ENCODE measurements at regions not wholly inside any gene's neighbourhood (a gene's known extent, or its start where the extent isn't known, plus 50 kb on each side); places are given as distances from the start of the nearest gene placed in this dataset.
A peak's percentile ranks its signal among the peaks of the same experiment; 100 is the strongest.

DNA sequence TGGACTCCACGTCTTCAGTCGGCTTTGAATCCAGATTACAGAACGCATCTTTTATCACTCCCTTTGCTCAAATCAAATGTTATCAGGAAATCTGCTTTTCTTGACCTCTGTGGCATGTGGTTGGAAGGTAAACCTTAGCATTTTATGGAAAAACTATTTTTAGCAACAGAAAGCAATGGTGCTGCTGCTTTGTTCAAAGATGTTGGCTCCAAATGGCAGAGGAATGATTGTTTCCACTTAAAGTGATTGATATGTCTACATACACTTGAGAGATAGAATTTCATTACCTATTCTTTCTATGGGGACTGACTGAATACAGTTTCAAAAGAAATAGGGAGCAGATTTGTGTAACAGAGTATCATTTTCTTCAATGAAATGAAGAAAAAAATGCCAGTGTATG is 761.2 kb downstream of the NOVA1 start:
- intact Hi-C loops (cut with DNase I; ENCODE audit: low total_unique reads): no loop called here
- no peak for DNase-seq
- 69 to 74% methylated on average over 3 of the region's 3 CpGs for WGBS, 2 donors

DNA sequence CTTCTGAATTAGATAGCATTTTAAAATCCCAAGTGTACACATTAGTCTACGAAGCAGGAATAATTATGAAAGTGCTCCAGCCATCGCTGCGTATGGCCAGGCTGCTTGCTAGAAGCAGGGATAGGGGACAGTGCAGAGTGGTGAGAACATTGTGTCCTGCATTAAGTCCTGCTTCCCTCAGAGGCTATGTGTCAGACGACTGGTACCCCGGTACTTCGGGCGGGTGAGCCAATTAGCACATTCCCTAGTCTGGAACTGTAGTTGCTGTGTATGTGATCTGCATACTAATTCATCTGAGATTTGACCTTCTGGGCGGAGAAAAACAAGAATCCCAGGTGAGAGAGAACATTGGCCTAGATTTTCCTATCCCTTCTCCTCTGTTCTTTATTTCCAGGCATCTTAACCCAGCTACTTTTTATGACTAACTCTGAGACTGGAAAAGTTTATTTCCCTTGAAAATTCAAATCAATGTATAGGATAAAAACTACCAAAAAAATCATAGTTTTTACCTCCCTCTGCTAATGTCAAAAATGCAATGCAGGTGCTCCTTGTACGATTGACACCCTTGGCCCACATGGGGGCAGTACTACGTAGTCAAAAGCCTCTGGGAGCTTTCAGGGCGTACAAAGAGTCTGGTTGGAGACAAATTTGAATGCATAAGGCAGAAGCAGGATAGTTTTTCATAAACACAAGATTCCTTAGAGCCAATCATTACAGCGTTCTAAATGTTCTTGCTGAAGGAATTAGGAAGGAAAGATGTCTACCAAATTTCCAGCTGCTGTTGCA is 764.3 kb downstream of the NOVA1 start:
- TF ChIP-seq POLR2A (IDR thresholded peaks at IDR 0.05): no peak
- TF ChIP-seq, protein P1, sequence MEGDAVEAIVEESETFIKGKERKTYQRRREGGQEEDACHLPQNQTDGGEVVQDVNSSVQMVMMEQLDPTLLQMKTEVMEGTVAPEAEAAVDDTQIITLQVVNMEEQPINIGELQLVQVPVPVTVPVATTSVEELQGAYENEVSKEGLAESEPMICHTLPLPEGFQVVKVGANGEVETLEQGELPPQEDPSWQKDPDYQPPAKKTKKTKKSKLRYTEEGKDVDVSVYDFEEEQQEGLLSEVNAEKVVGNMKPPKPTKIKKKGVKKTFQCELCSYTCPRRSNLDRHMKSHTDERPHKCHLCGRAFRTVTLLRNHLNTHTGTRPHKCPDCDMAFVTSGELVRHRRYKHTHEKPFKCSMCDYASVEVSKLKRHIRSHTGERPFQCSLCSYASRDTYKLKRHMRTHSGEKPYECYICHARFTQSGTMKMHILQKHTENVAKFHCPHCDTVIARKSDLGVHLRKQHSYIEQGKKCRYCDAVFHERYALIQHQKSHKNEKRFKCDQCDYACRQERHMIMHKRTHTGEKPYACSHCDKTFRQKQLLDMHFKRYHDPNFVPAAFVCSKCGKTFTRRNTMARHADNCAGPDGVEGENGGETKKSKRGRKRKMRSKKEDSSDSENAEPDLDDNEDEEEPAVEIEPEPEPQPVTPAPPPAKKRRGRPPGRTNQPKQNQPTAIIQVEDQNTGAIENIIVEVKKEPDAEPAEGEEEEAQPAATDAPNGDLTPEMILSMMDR (IDR thresholded peaks at IDR 0.05): peak in 1 of 3 experiments; percentile 4
- H3K27me3 ChIP-seq: no peaks in the 10 kb centered on the region
- H3K4me3 ChIP-seq: no peak overlapping the region
- WGBS, 2 donors: 44 to 55% methylated on average over 12 of the region's 12 CpGs
- no peaks in the 10 kb centered on the region for H3K36me3 ChIP-seq (ENCODE audit: low read depth, missing control alignments)
- intact Hi-C loops (cut with DNase I; ENCODE audit: low total_unique reads): no loop called here
- no peaks in the 10 kb centered on the region for H3K4me1 ChIP-seq
- no peaks in the 10 kb centered on the region for H3K9me3 ChIP-seq
- no peak overlapping the region for H3K27ac ChIP-seq
- peak; percentile 70 for DNase-seq

More for the DNA sequence above, 761.2 kb downstream of the NOVA1 start:
- H3K36me3 ChIP-seq (ENCODE audit: low read depth, missing control alignments): no peaks in the 10 kb centered on the region
- H3K4me3 ChIP-seq: no peak overlapping the region
- H3K9me3 ChIP-seq: no peaks in the 10 kb centered on the region
- H3K27me3 ChIP-seq: no peaks in the 10 kb centered on the region
- TF ChIP-seq POLR2A (IDR thresholded peaks at IDR 0.05): no peak
- TF ChIP-seq, protein P1 (IDR thresholded peaks at IDR 0.05): no peak
- H3K4me1 ChIP-seq: no peaks in the 10 kb centered on the region
- H3K27ac ChIP-seq: no peak overlapping the region

DNA sequence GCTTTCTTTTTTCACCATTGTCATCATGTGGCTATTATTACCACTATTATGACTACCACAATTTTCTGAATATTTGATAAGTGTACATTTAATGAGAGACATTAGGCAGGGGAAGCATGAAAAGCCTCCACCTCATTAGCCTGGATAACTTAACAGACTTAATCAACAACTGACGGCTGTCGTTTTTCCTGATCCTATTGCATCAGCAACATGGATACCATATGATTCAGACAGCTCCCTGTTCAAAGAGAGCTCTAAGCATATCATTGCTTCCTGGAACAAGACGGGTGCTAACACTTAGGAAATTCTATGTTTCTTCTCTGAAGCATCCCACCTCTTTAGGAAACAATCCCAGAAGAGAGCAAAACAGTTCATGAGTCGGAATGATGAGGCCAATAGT is 765.2 kb downstream of the NOVA1 start:
- H3K36me3 ChIP-seq (ENCODE audit: low read depth, missing control alignments): no peaks in the 10 kb centered on the region
- intact Hi-C loops (cut with DNase I; ENCODE audit: low total_unique reads): no loop called here
- no peak for DNase-seq
- 55 to 66% methylated on average over 4 of the region's 4 CpGs for WGBS, 2 donors
- H3K9me3 ChIP-seq: no peaks in the 10 kb centered on the region
- H3K27me3 ChIP-seq: no peaks in the 10 kb centered on the region
- H3K27ac ChIP-seq: no peak overlapping the region
- TF ChIP-seq, protein P1 (IDR thresholded peaks at IDR 0.05): no peak
- no peak for TF ChIP-seq POLR2A (IDR thresholded peaks at IDR 0.05)
- no peak overlapping the region for H3K4me3 ChIP-seq
- H3K4me1 ChIP-seq: no peaks in the 10 kb centered on the region

DNA sequence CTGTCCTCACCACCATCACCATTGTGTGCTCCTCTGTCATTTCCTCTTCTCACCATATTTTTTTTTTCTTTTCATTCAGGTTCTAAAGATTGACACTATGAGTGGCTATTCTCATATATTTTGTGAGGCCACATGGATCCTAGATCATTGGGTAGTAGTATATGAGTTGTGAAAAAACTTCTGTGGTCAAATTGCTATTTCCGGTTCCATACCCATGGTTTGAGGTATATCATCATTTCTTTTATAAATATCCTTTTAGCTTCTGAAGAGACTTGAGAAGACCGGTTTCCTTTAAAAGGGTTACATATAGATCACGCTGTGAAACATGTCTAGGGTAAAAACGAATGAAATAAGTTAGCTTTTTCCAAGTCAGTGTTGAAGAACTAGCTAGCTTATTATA is 769.3 kb downstream of the NOVA1 start:
- Histone ChIP-seq H3K36me3 (ENCODE audit: low read depth, missing control alignments) (no peaks in the 10 kb centered on the region), H3K9me3 (no peaks in the 10 kb centered on the region), H3K27me3 (no peaks in the 10 kb centered on the region), H3K27ac (no peak overlapping the region), H3K4me1 (no peaks in the 10 kb centered on the region), H3K4me3 (no peak overlapping the region)
- intact Hi-C loops (cut with DNase I; ENCODE audit: low total_unique reads): no loop called here
- no peak for DNase-seq
- WGBS, 2 donors: 93 to 94% methylated on average over 4 of the region's 4 CpGs
- TF ChIP-seq, protein P1 (IDR thresholded peaks at IDR 0.05): no peak
- TF ChIP-seq POLR2A (IDR thresholded peaks at IDR 0.05): no peak

DNA sequence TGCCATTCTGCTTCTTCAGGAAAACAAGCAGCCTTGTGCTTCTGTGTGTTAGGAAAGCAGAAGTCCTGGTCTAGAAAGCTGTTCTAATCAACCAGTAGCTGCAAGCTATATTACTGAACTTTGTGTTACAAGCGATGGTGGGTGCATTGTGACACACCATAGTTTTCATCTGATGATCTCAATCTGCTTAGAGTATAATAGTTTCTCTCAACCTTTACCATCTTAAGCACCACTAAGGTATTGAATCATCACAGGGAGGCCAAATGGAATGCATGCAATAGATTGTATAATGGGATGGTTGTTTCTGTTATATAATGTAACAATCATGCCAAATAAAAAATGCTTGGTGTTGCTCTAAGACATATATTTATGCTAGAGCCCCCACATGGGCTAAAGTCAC is 771.7 kb downstream of the NOVA1 start:
- Histone ChIP-seq H3K36me3 (ENCODE audit: low read depth, missing control alignments) (no peaks in the 10 kb centered on the region), H3K27ac (no peak overlapping the region), H3K4me1 (no peaks in the 10 kb centered on the region), H3K27me3 (no peaks in the 10 kb centered on the region), H3K9me3 (no peaks in the 10 kb centered on the region), H3K4me3 (no peak overlapping the region)
- DNase-seq: no peak
- TF ChIP-seq POLR2A (IDR thresholded peaks at IDR 0.05): no peak
- TF ChIP-seq, protein P1 (IDR thresholded peaks at IDR 0.05): no peak
- intact Hi-C loops (cut with DNase I; ENCODE audit: low total_unique reads): no loop called here
- 83 to 89% methylated on average over 1 of the region's 1 CpG for WGBS, 2 donors
